PC-3 (cell line): ENCODE measurements at regions not wholly inside any gene's neighbourhood (a gene's known extent, or its start where the extent isn't known, plus 50 kb on each side); places are given as distances from the start of the nearest gene placed in this dataset.

ENCODE experiments used
- CTCF ChIP-seq: fragments of 300-600 bp; sonication (generic); conservative IDR thresholded peaks from 2 replicates; pipeline ENCODE4 v1.5.1; 2017; ENCODE audit warnings: antibody characterized with exemption, low read depth, mild to moderate bottlenecking, low read length
- EZH2 ChIP-seq: fragments of 300-600 bp; sonication (generic); IDR thresholded peaks from one replicate; pipeline ENCODE4 v1.6.1; 2017; ENCODE audit warnings: antibody characterized with exemption, mild to moderate bottlenecking, low read length; ENCODE audit not compliant: unreplicated experiment

GRCh38 chr7:118477036-118477435 is 252.5 kb downstream of the ANKRD7 start:
- TF ChIP-seq CTCF (no peak), EZH2 (no peak)
